ENCODE measurements at regions not wholly inside any gene's neighbourhood (a gene's known extent, or its start where the extent isn't known, plus 50 kb on each side); places are given as distances from the start of the nearest gene placed in this dataset.
"Not testable (repeated sequence)": the region's sequence is repeated elsewhere in the genome, so short reads cannot be mapped to it uniquely, and the experiment has no call there.

DNA sequence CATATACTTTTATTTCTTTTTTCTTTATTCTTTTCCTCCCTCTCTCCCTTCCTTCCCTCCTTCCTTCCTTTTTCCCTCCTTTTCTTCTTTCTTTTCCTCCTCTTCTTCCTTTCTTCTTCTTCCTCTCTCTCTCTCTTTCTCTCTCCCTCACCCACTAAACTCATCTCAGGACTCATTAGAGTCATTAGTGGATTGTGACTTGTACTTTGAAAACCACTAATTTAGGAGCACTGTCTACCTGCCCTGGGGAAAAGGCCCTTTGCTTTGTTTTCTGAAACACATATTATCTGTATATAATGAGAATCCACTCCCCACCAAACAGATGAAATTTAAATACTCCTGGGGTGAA is 68.7 kb upstream of the CEP85L start:
- no peak overlapping the region for H3K4me3 ChIP-seq (ENCODE audit: low read depth, low read length)
- TF ChIP-seq, protein P1, sequence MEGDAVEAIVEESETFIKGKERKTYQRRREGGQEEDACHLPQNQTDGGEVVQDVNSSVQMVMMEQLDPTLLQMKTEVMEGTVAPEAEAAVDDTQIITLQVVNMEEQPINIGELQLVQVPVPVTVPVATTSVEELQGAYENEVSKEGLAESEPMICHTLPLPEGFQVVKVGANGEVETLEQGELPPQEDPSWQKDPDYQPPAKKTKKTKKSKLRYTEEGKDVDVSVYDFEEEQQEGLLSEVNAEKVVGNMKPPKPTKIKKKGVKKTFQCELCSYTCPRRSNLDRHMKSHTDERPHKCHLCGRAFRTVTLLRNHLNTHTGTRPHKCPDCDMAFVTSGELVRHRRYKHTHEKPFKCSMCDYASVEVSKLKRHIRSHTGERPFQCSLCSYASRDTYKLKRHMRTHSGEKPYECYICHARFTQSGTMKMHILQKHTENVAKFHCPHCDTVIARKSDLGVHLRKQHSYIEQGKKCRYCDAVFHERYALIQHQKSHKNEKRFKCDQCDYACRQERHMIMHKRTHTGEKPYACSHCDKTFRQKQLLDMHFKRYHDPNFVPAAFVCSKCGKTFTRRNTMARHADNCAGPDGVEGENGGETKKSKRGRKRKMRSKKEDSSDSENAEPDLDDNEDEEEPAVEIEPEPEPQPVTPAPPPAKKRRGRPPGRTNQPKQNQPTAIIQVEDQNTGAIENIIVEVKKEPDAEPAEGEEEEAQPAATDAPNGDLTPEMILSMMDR (IDR thresholded peaks at IDR 0.05; ENCODE audit: borderline replicate concordance, insufficient read depth, low read depth, low read length) = no peak

DNA sequence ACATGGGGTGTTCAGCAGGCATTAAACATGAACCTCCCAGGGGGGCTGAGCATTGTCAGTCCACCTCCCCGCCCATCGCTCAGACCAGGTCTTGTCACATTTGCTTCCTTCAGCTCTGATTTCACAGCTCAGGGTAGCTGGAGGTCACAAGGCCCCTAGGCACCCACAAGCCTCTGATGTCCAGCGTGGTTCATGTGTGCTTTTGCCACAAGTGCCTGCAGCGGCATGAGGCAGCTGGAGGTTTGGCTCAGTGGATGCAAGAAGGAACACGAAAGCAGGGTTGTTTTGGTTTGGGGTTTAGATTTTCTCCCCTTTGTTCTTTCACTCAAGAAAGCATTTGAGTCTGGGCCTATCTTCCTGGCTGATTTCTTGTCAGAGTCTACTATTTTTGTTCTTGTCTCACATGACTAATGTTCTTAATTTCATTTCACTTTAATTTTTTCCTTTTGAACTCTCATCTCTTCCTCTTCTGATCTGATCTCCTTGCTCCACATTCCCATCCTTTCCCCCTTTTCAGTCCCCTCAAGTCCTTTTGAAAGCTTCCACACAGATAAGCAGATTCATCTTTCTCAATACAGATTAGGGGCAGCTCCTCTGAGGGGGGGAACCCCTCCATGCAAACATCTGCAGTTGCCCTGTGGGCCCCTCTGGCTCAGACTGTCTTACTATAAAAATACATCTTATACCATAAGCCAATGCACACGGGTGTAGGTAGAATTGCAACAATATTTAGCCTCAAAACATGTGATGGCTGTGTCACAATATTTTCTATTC is 68.1 kb upstream of the CEP85L start:
- H3K4me3 ChIP-seq (ENCODE audit: low read depth, low read length) = no peak overlapping the region
- TF ChIP-seq, protein P1 (IDR thresholded peaks at IDR 0.05; ENCODE audit: borderline replicate concordance, insufficient read depth, low read depth, low read length) = no peak

DNA sequence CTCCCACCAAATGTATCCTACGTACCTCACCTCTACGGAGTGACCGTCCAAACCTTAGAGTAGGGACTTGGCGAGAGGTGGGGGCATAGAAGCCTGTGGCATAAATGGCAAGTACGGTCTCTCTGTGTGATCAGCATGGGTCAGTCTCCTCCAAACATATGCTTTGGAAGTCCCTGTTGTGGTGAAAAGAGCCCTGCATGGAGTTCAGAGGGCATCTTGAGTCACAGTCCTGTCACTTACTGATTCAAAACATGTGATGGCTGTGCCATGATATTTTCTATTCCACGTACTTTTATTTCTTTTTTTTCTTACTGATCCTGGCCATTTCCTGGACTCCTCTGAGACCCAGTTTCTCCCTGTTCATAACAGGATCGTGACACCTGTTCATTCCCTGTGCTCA is 67.5 kb upstream of the CEP85L start:
- TF ChIP-seq, protein P1 (IDR thresholded peaks at IDR 0.05; ENCODE audit: borderline replicate concordance, insufficient read depth, low read depth, low read length) = no peak
- H3K4me3 ChIP-seq (ENCODE audit: low read depth, low read length) = no peak overlapping the region

DNA sequence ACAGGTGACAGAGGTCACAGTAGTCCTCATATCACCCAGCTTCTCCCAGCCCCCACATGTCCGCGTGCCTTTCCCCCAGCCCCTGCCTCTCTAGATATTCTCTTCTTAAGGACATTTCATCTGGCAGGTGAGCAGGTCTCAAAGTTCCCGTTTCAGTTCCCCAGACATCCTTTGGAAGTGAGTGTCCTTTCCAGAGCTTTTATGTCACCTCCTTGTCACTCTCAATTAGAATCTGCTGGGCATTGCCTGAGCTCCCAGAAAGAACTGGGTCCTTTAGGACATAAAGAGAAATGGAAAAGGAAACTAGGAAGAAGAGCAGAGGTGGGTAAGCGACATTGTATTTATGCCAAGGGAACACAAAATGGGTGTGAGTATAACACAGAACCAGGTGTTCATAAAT is 66.9 kb upstream of the CEP85L start:
- TF ChIP-seq, protein P1 (IDR thresholded peaks at IDR 0.05; ENCODE audit: borderline replicate concordance, insufficient read depth, low read depth, low read length) = no peak
- no peak overlapping the region for H3K4me3 ChIP-seq (ENCODE audit: low read depth, low read length)

DNA sequence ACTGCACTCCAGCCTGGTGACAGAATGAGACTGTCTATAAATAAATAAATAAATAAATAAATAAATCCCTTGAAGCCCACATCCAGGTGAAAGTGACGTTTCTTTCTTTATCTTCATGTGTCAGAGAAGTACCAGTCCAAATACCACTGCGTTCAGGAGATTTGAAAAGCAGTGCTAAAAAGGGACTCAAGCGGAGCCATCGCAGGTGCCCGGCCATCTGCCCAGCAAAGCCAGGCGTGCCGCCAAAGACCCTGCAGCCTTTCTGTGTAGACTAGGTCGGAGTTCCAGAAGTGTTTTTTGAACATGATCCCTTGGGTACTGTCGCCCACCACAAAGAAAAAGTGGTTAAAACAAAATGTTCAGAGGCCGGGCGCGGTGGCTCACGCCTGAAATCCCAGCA is 65.7 kb upstream of the CEP85L start:
- H3K4me3 ChIP-seq (ENCODE audit: low read depth, low read length) = no peak overlapping the region
- TF ChIP-seq, protein P1 (IDR thresholded peaks at IDR 0.05; ENCODE audit: borderline replicate concordance, insufficient read depth, low read depth, low read length) = no peak

DNA sequence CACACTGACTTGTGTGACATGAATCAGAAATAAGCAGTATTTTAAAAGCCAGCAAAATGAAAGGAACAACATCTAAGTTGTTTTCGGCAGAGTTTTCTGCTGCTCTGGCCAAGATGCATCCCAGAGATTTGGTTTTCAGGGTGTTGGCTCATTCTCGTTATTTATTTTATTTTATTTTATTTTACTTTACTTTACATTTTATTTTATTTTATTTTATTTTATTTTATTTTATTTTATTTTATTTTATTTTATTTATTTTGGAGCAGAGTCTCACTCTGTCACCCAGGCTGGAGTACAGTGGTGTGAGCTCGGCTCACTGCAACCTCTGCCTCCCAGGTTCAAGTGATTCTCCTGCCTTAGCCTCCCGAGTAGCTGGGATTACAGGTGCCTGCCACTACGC is 64.5 kb upstream of the CEP85L start:
- not testable (repeated sequence) for H3K4me3 ChIP-seq (ENCODE audit: low read depth, low read length)

DNA sequence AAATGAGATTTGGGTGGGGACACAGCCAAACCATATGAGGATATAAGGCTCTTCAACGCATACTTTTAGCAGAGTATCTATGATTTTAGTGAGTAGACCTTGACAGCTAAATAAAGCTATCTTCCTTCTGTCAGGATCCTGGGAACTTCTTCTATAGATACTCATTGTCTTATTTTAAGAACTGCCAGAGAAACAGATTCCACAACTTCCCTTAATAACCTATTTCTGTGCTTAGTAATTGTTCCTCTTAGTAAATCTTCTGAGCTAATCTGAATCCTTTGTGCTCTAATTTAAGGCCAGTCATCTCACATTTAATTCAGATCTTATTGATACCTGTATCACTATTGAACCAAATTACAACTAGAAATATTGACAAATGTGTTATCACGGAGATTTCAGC is 64.0 kb upstream of the CEP85L start:
- TF ChIP-seq, protein P1 (IDR thresholded peaks at IDR 0.05; ENCODE audit: borderline replicate concordance, insufficient read depth, low read depth, low read length) = no peak
- H3K4me3 ChIP-seq (ENCODE audit: low read depth, low read length) = no peak overlapping the region
